H1 (cell line): ENCODE measurements at regions not wholly inside any gene's neighbourhood (a gene's known extent, or its start where the extent isn't known, plus 50 kb on each side); places are given as distances from the start of the nearest gene placed in this dataset.
"Not testable (repeated sequence)": the region's sequence is repeated elsewhere in the genome, so short reads cannot be mapped to it uniquely, and the experiment has no call there.

ENCODE experiments used
- ASH2L ChIP-seq: fragments of 200-600, 300-600 bp; sonication (generic); IDR thresholded peaks from one replicate; pipeline ENCODE4 v1.7.1; 2017; ENCODE audit warnings: low read length
- CTCF ChIP-seq, 3 experiments: IDR thresholded peaks; 1 replicate in 2 of 3; 2 replicates in 1 of 3; pipeline versions ENCODE4 v1.5.1 to v1.6.1; 2011; ENCODE audit warnings: low read length in 3 of 3, mild to moderate bottlenecking in 3 of 3, inconsistent platforms in 2 of 3, low read depth in 1 of 3, moderate library complexity in 1 of 3; ENCODE audit not compliant: insufficient read depth in 1 of 3; ENCODE audit errors: control extremely low read depth in 1 of 3
- EP300 ChIP-seq, 2 experiments: IDR thresholded peaks; 1 replicate in 1 of 2; 2 replicates in 1 of 2; pipeline ENCODE4 v1.6.1; 2011 to 2012; ENCODE audit warnings: low read depth in 2 of 2, low read length in 2 of 2, mild to moderate bottlenecking in 2 of 2, borderline replicate concordance in 1 of 2, inconsistent platforms in 1 of 2, moderate library complexity in 1 of 2
- EZH2 ChIP-seq: fragments of 200-600 bp; sonication (generic); IDR thresholded peaks from 2 replicates; pipeline ENCODE4 v1.7.1; 2012; ENCODE audit warnings: low read depth, mild to moderate bottlenecking, moderate library complexity, low read length, inconsistent platforms; ENCODE audit not compliant: severe bottlenecking
- NRF1 ChIP-seq: IDR thresholded peaks from 2 replicates; pipeline ENCODE4 v1.6.1; 2011; ENCODE audit warnings: mild to moderate bottlenecking, low read depth, low read length, improper control_type of control experiment

- TF ChIP-seq NRF1; EP300 (IDR thresholded peaks at IDR 0.05; ENCODE audit: borderline replicate concordance in 1 of 2, low read depth in 2 of 2, low read length in 2 of 2); ASH2L; EZH2; CTCF (IDR thresholded peaks at IDR 0.05; ENCODE audit: control extremely low read depth in 1 of 3, insufficient read depth in 1 of 3, low read depth in 1 of 3, low read length in 3 of 3): not testable (repeated sequence)
Measured at GRCh38 chr4:3606271-3606670, 74.0 kb upstream of the LRPAP1 start.
